Karpas-422 (cell line): ENCODE measurements at regions not wholly inside any gene's neighbourhood (a gene's known extent, or its start where the extent isn't known, plus 50 kb on each side); places are given as distances from the start of the nearest gene placed in this dataset.

Source experiments
- DNase-seq: peaks from one replicate; pipeline ENCODE4 v3.0.0-alpha.2; 2015
- H2AFZ ChIP-seq: fragments of 200-600 bp; sonication (generic); 2 replicates; pipeline ENCODE4 v1.6.1; 2014; ENCODE audit warnings: antibody characterized with exemption, low read length, mixed read lengths
- H3K27ac ChIP-seq: fragments of 200-600 bp; sonication (generic); 2 replicates; pipeline ENCODE4 v1.5.1; 2014; ENCODE audit warnings: mild to moderate bottlenecking, low read length, moderate library complexity
- H3K27me3 ChIP-seq: fragments of 200-600 bp; sonication (generic); 2 replicates; pipeline ENCODE4 v1.6.1; 2014; ENCODE audit warnings: low read length, mixed read lengths
- H3K36me3 ChIP-seq: fragments of 200-600 bp; sonication (generic); 2 replicates; pipeline ENCODE4 v1.6.1; 2014; ENCODE audit warnings: low read length, mixed read lengths; ENCODE audit not compliant: insufficient read depth
- H3K4me1 ChIP-seq: fragments of 200-600 bp; sonication (generic); 2 replicates; pipeline ENCODE4 v1.6.1; 2014; ENCODE audit warnings: mild to moderate bottlenecking, low read length, mixed read lengths
- H3K4me2 ChIP-seq: fragments of 200-600 bp; sonication (generic); 2 replicates; pipeline ENCODE4 v1.6.1; 2014; ENCODE audit warnings: low read length, low read depth, mild to moderate bottlenecking; ENCODE audit not compliant: poor library complexity, severe bottlenecking
- H3K4me3 ChIP-seq: fragments of 200-600 bp; sonication (generic); 2 replicates; pipeline ENCODE4 v1.5.1; 2014; ENCODE audit warnings: mild to moderate bottlenecking, antibody characterized with exemption, low read length, mixed read lengths
- H3K79me2 ChIP-seq: fragments of 200-600 bp; sonication (generic); 2 replicates; pipeline ENCODE4 v1.6.1; 2014; ENCODE audit warnings: mild to moderate bottlenecking, low read length, mixed read lengths
- H3K9ac ChIP-seq: fragments of 200-600 bp; sonication (generic); 2 replicates; pipeline ENCODE4 v1.6.0; 2014; ENCODE audit warnings: low read length
- H3K9me2 ChIP-seq: fragments of 200-600 bp; sonication (generic), shearing (Covaris generic); replicated peaks from 2 replicates; pipeline ENCODE4 v1.6.0; 2014; ENCODE audit warnings: mild to moderate bottlenecking, low read length, moderate library complexity; ENCODE audit not compliant: insufficient read depth
- H3K9me3 ChIP-seq: fragments of 300-700, 200-600 bp; sonication (generic); 2 replicates; pipeline ENCODE4 v1.6.1; 2014; ENCODE audit warnings: low read length, mixed read lengths
- H4K20me1 ChIP-seq: fragments of 200-600 bp; sonication (generic); 2 replicates; pipeline ENCODE4 v1.6.1; 2014; ENCODE audit warnings: mild to moderate bottlenecking, antibody characterized with exemption, low read length, low read depth; ENCODE audit not compliant: insufficient read depth

DNA sequence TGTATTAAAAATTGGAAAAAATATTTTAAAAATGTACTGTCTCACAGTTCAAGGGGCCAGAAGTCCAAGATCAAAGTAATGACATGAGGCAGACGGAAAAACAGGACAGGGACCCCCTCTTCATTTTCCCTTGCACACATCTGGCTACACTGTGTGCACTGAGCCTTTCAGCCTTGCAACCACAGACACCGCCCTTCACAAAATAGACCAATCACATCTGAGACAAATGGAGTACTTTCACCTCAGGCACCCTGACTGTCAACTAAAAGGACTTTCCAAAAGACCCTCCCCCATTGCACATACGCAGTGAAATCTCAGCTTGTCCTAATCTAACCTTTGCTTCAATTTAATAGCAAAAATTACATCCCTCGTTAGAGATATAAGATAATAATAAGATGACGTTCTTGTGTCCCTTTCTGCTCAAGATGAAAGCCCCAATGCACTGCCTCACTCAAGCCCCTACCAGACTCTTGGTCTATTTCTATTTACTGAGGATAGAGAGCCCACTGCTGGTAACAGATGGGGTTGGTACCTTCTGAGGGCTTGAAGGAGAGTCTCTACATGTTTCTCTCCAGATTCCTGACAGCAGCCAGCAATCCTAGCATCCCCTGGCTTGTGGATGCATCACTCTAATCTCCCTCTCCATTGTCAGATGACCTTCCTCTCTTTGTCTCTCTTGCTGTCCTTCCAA, 514.8 kb upstream of the ADAMTS16 start:
- Histone ChIP-seq H3K9me3 (peaks cover 8% of the 10 kb centered on the region; the same call in 1 of the 2 replicates), H4K20me1 (no peaks in the 10 kb centered on the region), H3K27me3 (no peaks in the 10 kb centered on the region), H3K4me3 (no peak overlapping the region), H3K9ac (no peak overlapping the region), H3K9me2 (no peaks in the 10 kb centered on the region), H3K4me1 (no peaks in the 10 kb centered on the region), H3K79me2 (no peaks in the 10 kb centered on the region), H3K36me3 (no peaks in the 10 kb centered on the region), H3K27ac (no peak overlapping the region), H2AFZ (no peak overlapping the region), H3K4me2 (no peak overlapping the region)
- no peak for DNase-seq

DNA sequence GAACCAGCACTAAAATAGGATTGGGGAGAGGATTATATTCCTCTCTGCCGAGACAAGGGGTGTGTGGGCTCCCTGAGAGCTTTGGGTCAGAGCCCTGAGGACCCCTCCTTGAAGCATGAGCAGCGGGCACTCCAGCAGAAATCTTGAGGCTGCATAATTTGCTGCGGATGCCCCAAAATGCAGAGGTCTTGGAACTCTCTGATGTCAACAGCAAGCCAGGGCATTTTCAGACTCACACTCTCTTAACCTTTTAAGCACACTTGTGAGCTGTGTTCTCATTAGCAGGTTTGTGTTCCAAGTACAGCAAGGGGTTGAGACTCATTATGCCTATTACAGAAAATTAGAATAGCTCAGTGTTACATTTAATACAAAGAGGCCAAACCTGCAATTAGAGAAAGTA, 513.0 kb upstream of the ADAMTS16 start:
- no peak for DNase-seq
- Histone ChIP-seq H3K36me3 (no peaks in the 10 kb centered on the region), H3K4me1 (no peaks in the 10 kb centered on the region), H3K9ac (no peak overlapping the region), H3K27ac (no peak overlapping the region), H3K79me2 (no peaks in the 10 kb centered on the region), H3K4me3 (no peak overlapping the region), H4K20me1 (no peaks in the 10 kb centered on the region), H2AFZ (no peak overlapping the region), H3K4me2 (no peak overlapping the region), H3K9me2 (no peaks in the 10 kb centered on the region), H3K27me3 (no peaks in the 10 kb centered on the region), H3K9me3 (peaks cover 10% of the 10 kb centered on the region; the same call in 1 of the 2 replicates)

DNA sequence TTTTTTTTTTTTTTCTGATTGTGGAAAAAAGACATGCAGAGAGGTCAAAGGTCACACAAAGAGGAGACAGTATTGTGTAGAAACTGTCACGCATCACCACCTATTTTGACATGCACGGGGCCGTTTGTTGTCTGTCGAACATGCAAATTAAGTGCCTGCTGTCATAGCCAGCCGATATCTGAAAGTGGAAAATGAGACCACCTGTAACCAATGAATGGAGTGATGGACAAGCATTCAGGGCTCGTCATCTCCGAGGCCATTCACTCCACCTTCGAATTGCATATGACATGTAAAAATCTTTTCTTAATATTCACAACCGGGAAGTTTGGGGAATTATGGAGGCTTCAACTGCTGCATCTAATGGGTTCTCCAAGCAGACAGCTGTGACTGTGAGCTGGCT, 512.2 kb upstream of the ADAMTS16 start:
- no peaks in the 10 kb centered on the region for H3K36me3 ChIP-seq
- H3K27ac ChIP-seq = no peak overlapping the region
- H3K9ac ChIP-seq = no peak overlapping the region
- no peaks in the 10 kb centered on the region for H3K9me2 ChIP-seq
- no peak overlapping the region for H3K4me2 ChIP-seq
- no peaks in the 10 kb centered on the region for H3K27me3 ChIP-seq
- H2AFZ ChIP-seq = no peak overlapping the region
- no peaks in the 10 kb centered on the region for H3K4me1 ChIP-seq
- DNase-seq = no peak
- peaks cover 6% of the 10 kb centered on the region; the same call in 1 of the 2 replicates for H3K9me3 ChIP-seq
- no peaks in the 10 kb centered on the region for H4K20me1 ChIP-seq
- no peak overlapping the region for H3K4me3 ChIP-seq
- H3K79me2 ChIP-seq = no peaks in the 10 kb centered on the region

DNA sequence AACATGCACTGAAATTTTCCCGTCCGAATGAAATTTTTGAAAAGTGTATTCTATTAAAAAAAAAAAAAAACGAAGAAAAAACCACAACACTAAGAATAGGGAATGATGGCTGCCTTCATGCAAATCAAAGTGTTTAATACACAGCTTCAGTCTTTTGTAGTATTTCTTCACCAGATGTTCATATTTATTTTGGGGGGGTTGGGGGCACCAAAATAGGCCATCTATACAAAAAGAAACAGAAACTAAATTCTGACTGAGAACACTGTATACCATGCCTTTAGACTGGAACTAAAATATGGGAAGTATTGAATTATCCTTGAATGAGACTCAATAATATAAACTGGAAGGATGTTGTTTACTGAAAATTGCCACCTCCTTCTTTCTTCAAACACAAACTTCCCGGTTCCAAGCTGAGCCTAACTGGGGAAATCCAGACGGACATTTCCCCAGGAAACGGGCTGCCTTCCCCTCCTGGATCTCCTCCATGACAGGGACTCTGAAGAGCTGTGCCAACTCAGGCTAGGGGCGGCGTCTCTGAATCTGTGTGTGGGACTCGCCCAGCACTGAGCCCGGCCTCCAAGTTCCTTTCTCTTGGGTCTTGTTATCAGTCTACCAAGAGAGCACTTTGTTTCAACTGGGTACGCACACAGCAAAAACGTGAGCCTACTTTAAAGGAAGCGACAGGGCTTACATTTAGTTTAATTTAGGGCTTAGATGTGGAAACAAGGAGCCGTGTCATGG, 511.3 kb upstream of the ADAMTS16 start:
- Histone ChIP-seq H3K27ac (no peak overlapping the region), H3K4me3 (no peak overlapping the region), H2AFZ (no peak overlapping the region), H3K9ac (no peak overlapping the region), H4K20me1 (no peaks in the 10 kb centered on the region), H3K27me3 (no peaks in the 10 kb centered on the region), H3K4me2 (no peak overlapping the region), H3K9me3 (peaks cover 6% of the 10 kb centered on the region; the same call in 1 of the 2 replicates), H3K36me3 (no peaks in the 10 kb centered on the region), H3K4me1 (no peaks in the 10 kb centered on the region), H3K9me2 (no peaks in the 10 kb centered on the region), H3K79me2 (no peaks in the 10 kb centered on the region)
- no peak for DNase-seq

DNA sequence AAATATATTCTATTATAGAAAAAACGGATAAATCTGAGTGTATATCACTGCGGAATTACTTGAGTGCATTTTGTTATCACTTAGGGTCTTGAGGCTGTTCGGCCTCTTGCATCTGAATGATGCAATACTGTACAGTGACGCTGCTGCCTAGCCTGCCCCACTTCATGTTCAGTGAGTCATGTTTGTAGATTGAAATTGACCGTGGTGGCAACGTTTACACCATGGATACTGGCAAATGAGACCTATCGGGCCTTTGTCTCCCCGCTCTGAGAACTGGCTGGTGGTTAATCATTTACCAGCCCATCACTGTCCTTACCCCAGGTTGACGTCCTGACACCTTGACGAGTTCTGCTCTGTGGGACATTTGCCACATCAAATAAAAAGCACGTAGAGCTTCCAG, 510.1 kb upstream of the ADAMTS16 start:
- no peak overlapping the region for H3K9ac ChIP-seq
- H2AFZ ChIP-seq = no peak overlapping the region
- no peak overlapping the region for H3K4me2 ChIP-seq
- no peaks in the 10 kb centered on the region for H3K27me3 ChIP-seq
- DNase-seq = no peak
- no peaks in the 10 kb centered on the region for H3K4me1 ChIP-seq
- H3K9me2 ChIP-seq = no peaks in the 10 kb centered on the region
- no peak overlapping the region for H3K27ac ChIP-seq
- H3K9me3 ChIP-seq = peaks cover 10% of the 10 kb centered on the region; the same call in 1 of the 2 replicates
- H3K36me3 ChIP-seq = no peaks in the 10 kb centered on the region
- no peaks in the 10 kb centered on the region for H4K20me1 ChIP-seq
- no peaks in the 10 kb centered on the region for H3K79me2 ChIP-seq
- H3K4me3 ChIP-seq = no peak overlapping the region

DNA sequence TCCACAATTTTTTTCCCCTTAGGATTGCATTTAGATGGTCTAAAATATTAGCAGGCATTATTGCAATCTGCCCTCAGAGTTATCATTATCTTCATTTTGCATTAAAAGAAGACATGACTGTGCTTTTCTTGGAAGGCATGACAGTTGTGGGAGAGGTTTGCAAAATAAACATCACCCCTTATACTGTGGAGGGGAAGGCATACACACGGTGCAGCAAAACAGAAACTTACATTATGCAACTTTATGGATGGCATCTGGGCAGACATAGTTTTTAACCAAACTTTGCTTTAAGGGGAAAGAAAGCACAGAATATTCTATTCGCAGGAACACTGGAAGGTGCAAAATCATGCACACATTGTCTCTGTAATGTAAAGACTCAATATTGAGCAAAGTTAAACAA, 505.8 kb upstream of the ADAMTS16 start:
- H3K27me3 ChIP-seq = no peaks in the 10 kb centered on the region
- H3K9ac ChIP-seq = no peak overlapping the region
- H3K4me2 ChIP-seq = no peak overlapping the region
- H4K20me1 ChIP-seq = no peaks in the 10 kb centered on the region
- no peaks in the 10 kb centered on the region for H3K36me3 ChIP-seq
- no peak overlapping the region for H3K27ac ChIP-seq
- H3K79me2 ChIP-seq = no peaks in the 10 kb centered on the region
- no peaks in the 10 kb centered on the region for H3K4me1 ChIP-seq
- peaks cover 10% of the 10 kb centered on the region; the same call in 1 of the 2 replicates for H3K9me3 ChIP-seq
- no peak overlapping the region for H2AFZ ChIP-seq
- no peaks in the 10 kb centered on the region for H3K9me2 ChIP-seq
- no peak for DNase-seq
- no peak overlapping the region for H3K4me3 ChIP-seq

DNA sequence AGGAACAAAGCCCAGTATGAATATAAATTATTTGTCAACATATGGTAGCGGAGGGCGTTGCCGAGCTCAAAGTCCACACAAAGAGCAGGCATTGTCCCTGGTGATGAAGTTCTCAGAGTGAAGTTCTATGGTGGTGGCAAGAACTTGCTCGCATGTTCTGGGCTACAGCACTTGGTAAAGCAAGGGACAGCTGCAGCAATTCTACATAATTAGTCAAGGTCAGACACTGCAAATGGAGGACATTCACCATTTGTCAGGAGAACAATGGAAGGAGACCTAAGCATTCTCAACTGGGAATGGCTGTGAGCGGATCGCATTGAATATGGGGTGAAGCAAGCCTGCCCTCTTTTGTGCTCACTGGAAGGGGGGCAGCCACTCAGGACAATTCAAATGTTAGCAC, 503.8 kb upstream of the ADAMTS16 start:
- Histone ChIP-seq H3K36me3 (no peaks in the 10 kb centered on the region), H4K20me1 (no peaks in the 10 kb centered on the region), H3K9ac (no peak overlapping the region), H3K4me3 (no peak overlapping the region), H3K9me2 (no peaks in the 10 kb centered on the region), H3K9me3 (peaks cover 10% of the 10 kb centered on the region), H3K79me2 (no peaks in the 10 kb centered on the region), H3K27ac (no peak overlapping the region), H3K4me1 (no peaks in the 10 kb centered on the region), H3K4me2 (no peak overlapping the region), H3K27me3 (no peaks in the 10 kb centered on the region), H2AFZ (no peak overlapping the region)
- no peak for DNase-seq

DNA sequence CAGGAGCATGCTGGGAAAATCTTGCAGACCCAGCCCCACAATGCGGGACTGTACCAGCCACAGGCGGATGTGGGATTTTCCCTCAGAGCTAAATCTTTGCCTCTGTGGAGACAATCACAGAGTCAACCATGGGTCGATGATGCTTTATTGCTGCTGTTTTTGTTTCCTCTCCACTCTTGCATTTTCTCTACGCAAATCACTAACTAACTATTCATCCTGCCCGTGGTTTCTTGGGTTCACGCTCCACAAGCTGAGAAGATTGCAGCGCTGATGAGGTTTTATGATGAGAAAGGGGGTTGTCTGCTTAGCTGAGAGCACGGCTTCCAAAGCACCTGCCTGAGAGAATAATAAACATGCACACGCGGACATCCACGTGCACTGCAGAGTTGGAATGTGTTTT, 500.2 kb upstream of the ADAMTS16 start:
- Histone ChIP-seq H3K27me3 (no peaks in the 10 kb centered on the region), H3K4me3 (no peak overlapping the region), H2AFZ (no peak overlapping the region), H3K79me2 (no peaks in the 10 kb centered on the region), H3K9me2 (no peaks in the 10 kb centered on the region), H3K4me1 (no peaks in the 10 kb centered on the region), H3K9me3 (peaks cover 6% of the 10 kb centered on the region; the same call in 1 of the 2 replicates), H4K20me1 (no peaks in the 10 kb centered on the region), H3K27ac (no peak overlapping the region), H3K36me3 (no peaks in the 10 kb centered on the region), H3K9ac (no peak overlapping the region), H3K4me2 (no peak overlapping the region)
- DNase-seq = no peak
